VCaP (cell line): ENCODE measurements at regions not wholly inside any gene's neighbourhood (a gene's known extent, or its start where the extent isn't known, plus 50 kb on each side); places are given as distances from the start of the nearest gene placed in this dataset.

Source experiments
- H3K27ac ChIP-seq: fragments of 450-650 bp; 2 replicates; pipeline ENCODE4 v1.5.1; 2017
- TF ChIP-seq, protein P1 (sequence below): fragments of 450-650 bp; conservative IDR thresholded peaks from 2 replicates; pipeline ENCODE4 v1.5.1; 2017; ENCODE audit warnings: mild to moderate bottlenecking, moderate library complexity

DNA sequence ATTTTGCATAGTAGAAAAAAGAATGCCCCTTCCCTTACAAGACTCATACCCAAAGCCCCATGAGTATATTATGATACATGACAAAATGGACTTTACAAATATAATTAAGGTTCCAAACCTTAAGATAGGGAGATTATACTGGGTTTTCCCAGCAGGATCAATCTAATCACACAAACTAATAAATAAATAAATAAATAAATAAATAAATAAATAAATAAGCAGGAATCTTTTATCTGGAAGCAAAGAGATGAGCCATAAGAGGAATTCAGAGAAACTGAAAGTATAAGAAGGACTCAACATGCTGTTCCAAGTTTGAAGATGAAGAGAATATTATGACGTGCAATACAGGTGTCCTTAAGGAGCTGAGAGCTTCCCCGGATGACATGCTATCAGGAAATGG, 1174.5 kb downstream of the DTWD2 start:
- TF ChIP-seq, protein P1, sequence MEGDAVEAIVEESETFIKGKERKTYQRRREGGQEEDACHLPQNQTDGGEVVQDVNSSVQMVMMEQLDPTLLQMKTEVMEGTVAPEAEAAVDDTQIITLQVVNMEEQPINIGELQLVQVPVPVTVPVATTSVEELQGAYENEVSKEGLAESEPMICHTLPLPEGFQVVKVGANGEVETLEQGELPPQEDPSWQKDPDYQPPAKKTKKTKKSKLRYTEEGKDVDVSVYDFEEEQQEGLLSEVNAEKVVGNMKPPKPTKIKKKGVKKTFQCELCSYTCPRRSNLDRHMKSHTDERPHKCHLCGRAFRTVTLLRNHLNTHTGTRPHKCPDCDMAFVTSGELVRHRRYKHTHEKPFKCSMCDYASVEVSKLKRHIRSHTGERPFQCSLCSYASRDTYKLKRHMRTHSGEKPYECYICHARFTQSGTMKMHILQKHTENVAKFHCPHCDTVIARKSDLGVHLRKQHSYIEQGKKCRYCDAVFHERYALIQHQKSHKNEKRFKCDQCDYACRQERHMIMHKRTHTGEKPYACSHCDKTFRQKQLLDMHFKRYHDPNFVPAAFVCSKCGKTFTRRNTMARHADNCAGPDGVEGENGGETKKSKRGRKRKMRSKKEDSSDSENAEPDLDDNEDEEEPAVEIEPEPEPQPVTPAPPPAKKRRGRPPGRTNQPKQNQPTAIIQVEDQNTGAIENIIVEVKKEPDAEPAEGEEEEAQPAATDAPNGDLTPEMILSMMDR: no peak

DNA sequence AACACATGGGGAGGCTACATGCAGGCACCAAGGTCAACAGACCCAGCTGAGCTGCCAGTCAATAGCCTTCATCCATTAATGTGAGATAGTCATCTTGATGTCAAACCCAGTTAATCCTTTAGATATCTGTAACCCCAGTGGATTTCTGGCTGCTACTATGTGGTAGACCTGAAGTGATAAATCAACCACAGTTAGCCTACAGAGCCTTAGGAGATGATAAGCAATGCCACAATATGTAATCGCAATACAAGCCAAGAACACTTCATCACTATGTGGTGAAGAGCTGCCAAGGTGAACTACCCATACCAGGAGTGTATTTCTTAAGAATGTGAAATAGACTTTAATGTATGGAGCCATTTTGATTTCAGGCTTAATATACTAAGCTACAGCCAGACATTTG, 1175.5 kb downstream of the DTWD2 start:
- H3K27ac ChIP-seq: no peak overlapping the region
- TF ChIP-seq, protein P1: no peak

More for the DNA sequence above, 1174.5 kb downstream of the DTWD2 start:
- no peak overlapping the region for H3K27ac ChIP-seq

DNA sequence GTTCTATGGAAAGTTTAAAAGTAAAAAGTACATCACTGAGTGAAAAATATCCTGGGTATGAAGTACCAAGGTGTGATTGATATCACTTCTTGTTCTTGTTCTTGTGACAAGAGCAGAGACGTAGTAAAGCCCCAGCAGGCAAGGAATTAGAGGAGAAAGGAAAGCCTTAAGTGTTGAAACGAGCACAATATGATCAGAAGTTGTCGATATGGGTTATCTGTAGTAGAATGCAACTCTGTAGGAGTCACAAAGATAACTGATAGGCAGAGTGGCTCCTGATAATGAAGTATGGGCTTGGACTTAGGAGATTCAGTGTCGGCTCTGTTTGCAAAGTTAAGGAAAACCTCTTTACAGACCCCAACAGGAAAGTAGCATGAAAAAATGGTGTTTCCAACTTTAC, 1179.1 kb downstream of the DTWD2 start:
- TF ChIP-seq, protein P1: no peak
- no peak overlapping the region for H3K27ac ChIP-seq

DNA sequence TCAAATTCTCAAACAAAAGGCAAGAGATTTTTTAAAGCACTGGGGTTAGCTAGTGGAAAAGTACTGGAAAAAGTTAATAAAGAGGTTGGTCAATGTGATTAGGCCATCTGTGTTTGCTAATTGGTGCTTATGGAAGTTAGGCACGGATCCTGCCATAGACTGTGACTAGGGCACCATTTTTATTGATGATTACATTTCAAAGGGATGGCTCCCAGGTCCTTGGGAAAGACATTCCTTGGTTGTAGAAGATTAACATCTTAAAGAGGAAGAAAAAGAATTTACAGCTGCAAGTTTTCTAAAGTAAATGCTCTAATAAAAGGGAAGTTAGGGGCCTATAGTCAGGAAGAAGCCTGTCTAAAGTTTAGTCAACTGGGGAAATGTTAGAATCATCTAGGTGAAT, 1183.3 kb downstream of the DTWD2 start:
- TF ChIP-seq, protein P1: no peak
- H3K27ac ChIP-seq: no peak overlapping the region

DNA sequence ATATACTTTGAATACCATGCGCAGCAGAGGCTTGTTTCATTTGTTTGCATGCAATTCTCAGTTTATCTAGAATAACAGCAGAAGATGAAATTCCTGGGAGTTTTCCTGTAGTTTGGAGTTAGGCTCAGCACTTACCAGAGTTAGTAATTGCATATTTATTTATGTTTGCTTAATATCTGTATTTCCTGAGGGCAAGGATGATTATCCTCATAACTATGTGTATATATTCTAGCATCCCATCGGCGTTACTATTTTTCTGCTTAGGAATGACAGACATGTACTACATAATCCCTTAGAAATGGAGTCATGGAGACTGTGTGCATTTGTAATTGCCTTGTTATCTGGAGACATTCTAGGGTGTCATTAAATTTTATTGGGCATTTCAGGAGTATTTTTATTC, 1184.8 kb downstream of the DTWD2 start:
- H3K27ac ChIP-seq: no peak overlapping the region
- TF ChIP-seq, protein P1: no peak

DNA sequence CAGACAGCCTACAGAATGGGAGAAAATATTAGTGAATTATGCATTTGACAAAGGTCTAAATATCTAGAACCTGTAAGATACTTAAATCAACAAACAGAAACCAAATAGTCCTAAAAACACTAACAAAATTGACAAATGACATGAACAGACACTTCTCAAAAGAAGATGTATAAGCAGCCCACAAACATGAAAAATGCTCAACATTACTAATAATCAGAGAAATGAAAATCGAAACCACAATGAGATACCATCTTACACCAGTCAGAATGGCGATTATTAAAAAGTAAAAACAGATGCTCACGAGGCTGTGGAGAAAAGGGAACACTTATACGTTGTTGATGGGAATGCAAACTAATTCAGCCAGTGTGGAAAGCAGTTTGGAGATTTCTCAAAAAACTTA, 1186.8 kb downstream of the DTWD2 start:
- TF ChIP-seq, protein P1: no peak
- peak overlapping the region; percentile 61 for H3K27ac ChIP-seq

DNA sequence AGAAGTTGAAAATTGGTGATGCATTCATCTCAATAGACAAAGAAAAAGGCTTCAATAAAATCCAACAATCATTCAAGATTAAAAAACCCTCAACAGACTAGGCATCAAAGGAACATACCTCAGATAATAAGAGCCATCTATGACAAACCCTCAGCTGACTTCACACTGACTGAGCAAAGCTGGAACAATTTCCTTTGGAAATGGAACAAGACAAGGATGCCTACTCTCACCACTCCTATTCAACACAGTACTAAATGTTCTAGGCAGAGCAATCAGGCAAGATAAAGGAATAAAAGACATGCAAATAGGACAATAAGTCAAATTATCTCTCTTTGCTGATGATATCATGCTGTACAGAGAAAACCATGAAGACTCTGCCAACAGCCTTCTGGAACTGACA, 1188.1 kb downstream of the DTWD2 start:
- H3K27ac ChIP-seq: peak overlapping the region; percentile 61
- TF ChIP-seq, protein P1: no peak

DNA sequence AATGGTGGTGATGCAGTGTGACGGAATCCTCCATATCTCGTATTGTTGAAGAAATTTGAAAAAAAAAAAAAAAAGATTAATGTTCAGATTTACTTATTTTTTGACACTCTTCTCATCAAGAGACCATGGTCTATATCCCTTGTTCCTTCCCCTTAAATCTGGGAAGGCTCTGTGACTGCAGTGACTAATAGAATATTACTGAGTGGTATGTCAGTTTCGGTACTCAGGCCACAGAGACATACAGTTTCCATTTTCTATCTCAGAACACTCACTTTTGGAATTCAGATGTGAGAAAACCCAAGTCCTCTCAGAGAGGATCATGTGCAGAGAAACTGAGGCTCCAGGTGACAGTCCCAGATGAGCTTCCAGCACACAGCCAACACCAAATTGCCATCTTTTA, 1193.5 kb downstream of the DTWD2 start:
- no peak overlapping the region for H3K27ac ChIP-seq
- TF ChIP-seq, protein P1: no peak
